ENCODE measurements at regions not wholly inside any gene's neighbourhood (a gene's known extent, or its start where the extent isn't known, plus 50 kb on each side); places are given as distances from the start of the nearest gene placed in this dataset.

DNA sequence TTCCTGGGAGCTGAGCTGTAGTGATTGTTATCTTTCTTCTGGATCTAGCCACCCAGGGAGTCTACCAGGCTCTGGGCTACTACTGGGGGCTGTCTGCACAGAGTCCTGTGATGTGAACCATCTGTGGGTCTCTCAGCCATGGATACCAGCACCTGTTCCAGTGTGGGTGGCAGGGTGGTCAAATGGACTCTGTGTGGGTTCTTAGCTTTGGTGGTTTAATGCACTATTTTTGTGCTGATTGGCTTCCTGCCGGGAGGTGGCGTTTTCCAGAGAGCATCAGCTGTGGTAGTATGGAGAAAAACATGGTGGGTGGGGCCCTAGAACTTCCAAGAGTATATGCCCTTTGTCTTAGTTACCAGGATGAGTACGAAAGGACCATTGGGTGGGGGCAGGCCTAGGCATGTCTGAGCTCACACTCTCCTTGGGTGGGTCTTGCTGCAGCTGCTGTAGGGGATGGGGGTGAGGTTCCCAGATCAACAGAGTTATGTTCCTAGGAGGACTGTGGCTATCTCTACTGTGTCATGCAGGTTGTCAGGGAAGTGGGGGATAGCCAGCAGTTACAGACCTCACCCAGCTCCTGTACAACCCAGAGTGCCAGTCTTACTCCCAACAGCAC, 264.8 kb upstream of the LDB2 start:
- Histone ChIP-seq H3K27ac (no peak overlapping the region), H3K36me3 (no peaks in the 10 kb centered on the region), H3K27me3 (no peaks in the 10 kb centered on the region), H3K9me3 (peaks cover 0 to 7% of the 10 kb centered on the region in 2 donors), H3K4me1 (no peaks in the 10 kb centered on the region), H3K4me3 (no peak overlapping the region)
- intact Hi-C loops (cut with DNase I; ENCODE audit: low total_unique reads): no loop called here
- no peak for TF ChIP-seq POLR2A (IDR thresholded peaks at IDR 0.05)
- TF ChIP-seq, protein P1, sequence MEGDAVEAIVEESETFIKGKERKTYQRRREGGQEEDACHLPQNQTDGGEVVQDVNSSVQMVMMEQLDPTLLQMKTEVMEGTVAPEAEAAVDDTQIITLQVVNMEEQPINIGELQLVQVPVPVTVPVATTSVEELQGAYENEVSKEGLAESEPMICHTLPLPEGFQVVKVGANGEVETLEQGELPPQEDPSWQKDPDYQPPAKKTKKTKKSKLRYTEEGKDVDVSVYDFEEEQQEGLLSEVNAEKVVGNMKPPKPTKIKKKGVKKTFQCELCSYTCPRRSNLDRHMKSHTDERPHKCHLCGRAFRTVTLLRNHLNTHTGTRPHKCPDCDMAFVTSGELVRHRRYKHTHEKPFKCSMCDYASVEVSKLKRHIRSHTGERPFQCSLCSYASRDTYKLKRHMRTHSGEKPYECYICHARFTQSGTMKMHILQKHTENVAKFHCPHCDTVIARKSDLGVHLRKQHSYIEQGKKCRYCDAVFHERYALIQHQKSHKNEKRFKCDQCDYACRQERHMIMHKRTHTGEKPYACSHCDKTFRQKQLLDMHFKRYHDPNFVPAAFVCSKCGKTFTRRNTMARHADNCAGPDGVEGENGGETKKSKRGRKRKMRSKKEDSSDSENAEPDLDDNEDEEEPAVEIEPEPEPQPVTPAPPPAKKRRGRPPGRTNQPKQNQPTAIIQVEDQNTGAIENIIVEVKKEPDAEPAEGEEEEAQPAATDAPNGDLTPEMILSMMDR (IDR thresholded peaks at IDR 0.05): no peak
- TF ChIP-seq POLR2AphosphoS5 (IDR thresholded peaks at IDR 0.05): no peak
- no peak for DNase-seq (ENCODE audit: low spot score in 2 of 2)

DNA sequence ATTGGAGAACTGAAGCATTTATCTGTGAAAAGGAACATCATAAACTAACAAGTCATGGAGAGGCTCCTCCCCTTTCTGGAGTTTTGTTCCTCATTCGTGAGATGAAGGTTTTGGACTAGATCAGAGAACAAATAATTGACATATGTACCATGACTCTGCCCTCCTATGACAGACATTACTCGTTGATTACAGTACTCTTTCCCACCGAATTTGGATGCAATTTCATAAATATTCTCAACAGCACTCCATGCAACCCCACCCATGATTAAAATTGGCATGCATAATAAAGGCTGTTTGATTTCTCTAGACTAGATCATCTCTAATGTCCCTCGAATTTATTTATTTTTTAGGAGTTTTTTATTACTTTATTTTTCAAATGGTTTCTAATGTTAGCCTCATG, 258.9 kb upstream of the LDB2 start:
- no peaks in the 10 kb centered on the region for H3K4me1 ChIP-seq
- no peak for TF ChIP-seq POLR2A (IDR thresholded peaks at IDR 0.05)
- TF ChIP-seq, protein P1 (IDR thresholded peaks at IDR 0.05): no peak
- no peak for TF ChIP-seq POLR2AphosphoS5 (IDR thresholded peaks at IDR 0.05)

DNA sequence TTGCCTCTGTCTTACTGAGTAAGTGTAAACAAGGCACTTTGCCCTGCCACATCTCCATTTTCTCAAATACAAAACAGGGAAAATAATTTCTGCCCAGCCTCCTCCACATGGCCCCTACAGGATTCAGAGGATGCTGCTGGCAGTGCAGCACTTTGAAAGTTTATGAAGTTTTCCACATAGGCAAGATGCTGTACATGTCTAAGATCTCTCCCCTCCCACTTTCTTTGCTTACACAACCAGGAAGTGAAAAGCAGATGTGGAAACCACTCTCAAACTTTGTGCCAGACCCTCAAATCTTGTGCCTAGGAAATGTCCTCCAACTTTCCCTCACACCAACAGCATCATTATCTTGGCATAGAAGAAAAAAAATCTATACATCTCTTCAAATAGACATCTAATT, 257.0 kb upstream of the LDB2 start:
- Histone ChIP-seq H3K36me3 (no peaks in the 10 kb centered on the region), H3K27ac (no peak overlapping the region), H3K4me1 (no peaks in the 10 kb centered on the region), H3K27me3 (no peaks in the 10 kb centered on the region), H3K9me3 (no peaks in the 10 kb centered on the region), H3K4me3 (no peak overlapping the region)
- DNase-seq (ENCODE audit: low spot score in 2 of 2): no peak
- intact Hi-C loops (cut with DNase I; ENCODE audit: low total_unique reads): no loop called here
- TF ChIP-seq, protein P1 (IDR thresholded peaks at IDR 0.05): no peak
- TF ChIP-seq POLR2A (IDR thresholded peaks at IDR 0.05): no peak
- TF ChIP-seq POLR2AphosphoS5 (IDR thresholded peaks at IDR 0.05): no peak

More for the DNA sequence above, 258.9 kb upstream of the LDB2 start:
- Histone ChIP-seq H3K27me3 (no peaks in the 10 kb centered on the region), H3K4me3 (no peak overlapping the region), H3K36me3 (no peaks in the 10 kb centered on the region), H3K27ac (no peak overlapping the region), H3K9me3 (peaks cover 0 to 7% of the 10 kb centered on the region in 2 donors)
- no peak for DNase-seq (ENCODE audit: low spot score in 2 of 2)
- intact Hi-C loops (cut with DNase I; ENCODE audit: low total_unique reads): no loop called here

DNA sequence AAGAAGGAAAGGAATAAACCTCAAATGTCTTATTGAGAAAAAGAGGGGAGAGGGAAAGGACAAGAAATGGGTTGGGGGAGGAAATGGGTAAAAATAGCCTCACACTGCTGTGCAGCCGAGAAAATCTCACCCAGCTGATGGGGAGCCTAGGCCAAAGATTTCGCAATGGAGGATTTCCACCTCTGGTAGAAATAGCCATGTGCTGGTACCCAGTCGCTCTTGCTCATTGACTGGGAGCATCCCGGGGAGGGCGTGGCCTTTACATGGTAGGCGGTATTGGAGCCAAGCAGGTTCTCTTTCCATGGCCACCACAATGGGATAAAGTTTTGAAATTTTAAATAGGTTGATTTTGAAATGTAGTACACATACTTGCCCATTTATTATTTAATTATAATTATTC, 255.1 kb upstream of the LDB2 start:
- intact Hi-C loops (cut with DNase I; ENCODE audit: low total_unique reads): no loop called here
- no peak for DNase-seq (ENCODE audit: low spot score in 2 of 2)
- TF ChIP-seq POLR2A (IDR thresholded peaks at IDR 0.05) (no peak), POLR2AphosphoS5 (IDR thresholded peaks at IDR 0.05) (no peak)
- TF ChIP-seq, protein P1 (IDR thresholded peaks at IDR 0.05): no peak

DNA sequence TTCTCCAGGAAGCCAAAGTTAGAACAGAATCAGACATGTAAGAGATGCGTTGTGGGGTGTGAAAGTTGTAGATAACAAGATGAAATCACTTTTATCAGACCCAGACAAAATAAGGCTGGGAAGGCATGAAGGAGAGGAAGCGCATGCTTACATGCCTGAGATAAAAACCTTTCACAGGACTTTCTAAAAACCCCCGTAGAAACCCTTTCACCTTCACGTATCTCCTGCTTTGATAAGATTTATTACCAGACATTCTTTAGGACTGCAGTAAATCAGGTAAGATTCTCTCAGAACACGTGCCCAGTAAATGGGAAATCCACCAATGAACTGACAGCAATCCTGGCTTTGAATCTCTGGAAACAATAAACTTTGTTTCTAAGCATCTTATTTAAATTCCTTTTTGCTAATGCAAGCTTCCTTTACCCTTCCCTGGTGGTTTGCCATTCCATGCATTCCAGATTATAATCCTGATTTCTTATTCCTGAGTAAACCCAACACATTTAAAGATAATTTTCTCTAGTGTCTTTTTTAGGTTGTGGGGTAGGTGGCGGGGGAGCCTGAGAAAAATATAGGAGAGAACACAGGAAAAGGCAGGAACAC, 254.6 kb upstream of the LDB2 start:
- H3K4me1 ChIP-seq: no peaks in the 10 kb centered on the region
- TF ChIP-seq POLR2A (IDR thresholded peaks at IDR 0.05) (no peak), POLR2AphosphoS5 (IDR thresholded peaks at IDR 0.05) (no peak)
- TF ChIP-seq, protein P1 (IDR thresholded peaks at IDR 0.05): no peak
- no peaks in the 10 kb centered on the region for H3K9me3 ChIP-seq
- no peaks in the 10 kb centered on the region for H3K36me3 ChIP-seq
- H3K27ac ChIP-seq: no peak overlapping the region
- no peak overlapping the region for H3K4me3 ChIP-seq
- intact Hi-C loops (cut with DNase I; ENCODE audit: low total_unique reads): no loop called here
- no peak for DNase-seq (ENCODE audit: low spot score in 2 of 2)
- H3K27me3 ChIP-seq: no peaks in the 10 kb centered on the region

More for the DNA sequence above, 255.1 kb upstream of the LDB2 start:
- Histone ChIP-seq H3K27ac (no peak overlapping the region), H3K36me3 (no peaks in the 10 kb centered on the region), H3K4me3 (no peak overlapping the region), H3K9me3 (no peaks in the 10 kb centered on the region), H3K27me3 (no peaks in the 10 kb centered on the region), H3K4me1 (no peaks in the 10 kb centered on the region)

All from breast epithelium (tissue), 4 donors.